ENCODE measurements at regions not wholly inside any gene's neighbourhood (a gene's known extent, or its start where the extent isn't known, plus 50 kb on each side); places are given as distances from the start of the nearest gene placed in this dataset.

GRCh38 chr13:89936256-89936655 lies 1411.2 kb upstream of the MIR17HG start:
- Histone ChIP-seq H3K9ac (ENCODE audit: low read length) (no peak overlapping the region), H2AFZ (ENCODE audit: low read depth, low read length, poor library complexity, severe bottlenecking) (no peak overlapping the region), H3K27ac (ENCODE audit: low read depth, low read length) (no peak overlapping the region), H3K9me3 (ENCODE audit: control insufficient read depth in 1 of 2, insufficient read depth in 1 of 2, low read depth in 1 of 2, low read length in 2 of 2) (peaks cover 0 to 5% of the 10 kb centered on the region in 2 experiments; a peak in 2 of 4 replicates), H3K4me2 (ENCODE audit: low read length) (no peak overlapping the region), H3K36me3 (ENCODE audit: control insufficient read depth in 1 of 2, insufficient read depth in 2 of 2, low read length in 2 of 2) (no peaks in the 10 kb centered on the region), H3K9me2 (ENCODE audit: insufficient read depth) (no peaks in the 10 kb centered on the region), H4K20me1 (ENCODE audit: insufficient read depth) (no peaks in the 10 kb centered on the region), H3K4me3 (replicated peaks in 1 of 2; ENCODE audit: low read depth in 1 of 2, low read length in 2 of 2) (no peak overlapping the region), H3K4me1 (ENCODE audit: control insufficient read depth in 1 of 2, insufficient read depth in 2 of 2, low read length in 2 of 2) (no peaks in the 10 kb centered on the region), H3K27me3 (ENCODE audit: insufficient read depth, low read length) (no peaks in the 10 kb centered on the region), H3K79me2 (ENCODE audit: insufficient read depth, low read length) (no peaks in the 10 kb centered on the region)
- BruUV-seq (replicated peaks), result no TSS peak
- ATAC-seq (no peak), DNase-seq (ENCODE audit: low read depth, low spot score) (no peak)
- CTCF ChIA-PET, result no interaction called here
- POLR2A ChIA-PET, result no interaction called here
- TF ChIP-seq ELF1 (IDR thresholded peaks at IDR 0.05; ENCODE audit: borderline replicate concordance, low read depth), result no peak
- no peak for TF ChIP-seq CEBPB (IDR thresholded peaks at IDR 0.05; ENCODE audit: low read depth)
- TF ChIP-seq TCF7L2 (IDR thresholded peaks at IDR 0.05; ENCODE audit: borderline replicate concordance, extremely low read depth, insufficient read depth, insufficient read length), result no peak
- no peak for TF ChIP-seq ZBTB33 (IDR thresholded peaks at IDR 0.05; ENCODE audit: extremely low read depth, insufficient replicate concordance, low read length)
- TF ChIP-seq EZH2phosphoT487 (IDR thresholded peaks at IDR 0.05; ENCODE audit: borderline replicate concordance), result no peak
- TF ChIP-seq ZNF274 (IDR thresholded peaks at IDR 0.05; ENCODE audit: low read depth, low read length), result no peak
- TF ChIP-seq FOSL1 (IDR thresholded peaks at IDR 0.05; ENCODE audit: low read depth), result no peak
- TF ChIP-seq RAD21 (IDR thresholded peaks at IDR 0.05; ENCODE audit: low read depth), result no peak
- no peak for TF ChIP-seq ATF3 (IDR thresholded peaks at IDR 0.05)
- TF ChIP-seq MAX (IDR thresholded peaks at IDR 0.05), result no peak
- no peak for TF ChIP-seq SRF (IDR thresholded peaks at IDR 0.05; ENCODE audit: low read depth)
- no peak for TF ChIP-seq JUND (IDR thresholded peaks at IDR 0.05)
- TF ChIP-seq REST (IDR thresholded peaks at IDR 0.05; ENCODE audit: low read depth), result no peak
- no peak for TF ChIP-seq SP1 (IDR thresholded peaks at IDR 0.05; ENCODE audit: low read depth)
- TF ChIP-seq EGR1 (IDR thresholded peaks at IDR 0.05; ENCODE audit: low read depth), result no peak
- TF ChIP-seq YY1 (IDR thresholded peaks at IDR 0.05; ENCODE audit: extremely low read depth, insufficient replicate concordance, low read depth, low read length), result no peak
- RAD21 ChIA-PET (ENCODE audit: low non-redundant PET in 1 of 2, low total read pairs in 2 of 2, uncharacterized antibody in 2 of 2, unreplicated experiment in 2 of 2), result no interaction called here
- intact Hi-C loops (cut with micrococcal nuclease), result no loop called here

All from HCT116 (cell line).